OCI-LY7 (cell line): ENCODE measurements at regions not wholly inside any gene's neighbourhood (a gene's known extent, or its start where the extent isn't known, plus 50 kb on each side); places are given as distances from the start of the nearest gene placed in this dataset.

Source experiments
- BruUV-seq: library from RNA; stranded (reverse); fragments of 400-500 nt; replicated peaks from 2 replicates; lab custom pipeline; 2021; lab: Mats Ljungman, UMichigan
- CTCF ChIA-PET: fragments of 300-600 bp; sonication (Branson Sonifier 250); formaldehyde crosslinking; loops from one replicate; lab custom pipeline; 2022; ENCODE audit warnings: antibody characterized with exemption; ENCODE audit not compliant: unreplicated experiment; lab: Charles Lee
- POLR2A ChIA-PET: fragments of 300-600 bp; sonication (Branson Sonifier 250); formaldehyde crosslinking; loops from one replicate; lab custom pipeline; 2022; ENCODE audit warnings: antibody characterized with exemption; lab: Charles Lee
- DNase-seq: peaks from one replicate; pipeline ENCODE4 v3.0.0-alpha.2; 2015; ENCODE audit warnings: low spot score
- H2AFZ ChIP-seq: fragments of 200-600 bp; sonication (generic), shearing (Covaris generic); 2 replicates; pipeline ENCODE4 v1.6.1; 2014; ENCODE audit warnings: mild to moderate bottlenecking, antibody characterized with exemption, low read length, moderate library complexity
- H3K27ac ChIP-seq: fragments of 200-600 bp; sonication (generic); 2 replicates; pipeline ENCODE4 v1.5.1; 2014; ENCODE audit warnings: mixed run types, low read depth, mild to moderate bottlenecking, moderate library complexity, low read length, inconsistent platforms; ENCODE audit not compliant: poor library complexity, severe bottlenecking
- H3K36me3 ChIP-seq: fragments of 200-600 bp; sonication (generic); 2 replicates; pipeline ENCODE4 v1.6.1; 2014; ENCODE audit warnings: mild to moderate bottlenecking, antibody characterized with exemption, low read length, moderate library complexity, mixed read lengths; ENCODE audit not compliant: insufficient read depth
- H3K4me1 ChIP-seq: fragments of 200-600 bp; sonication (generic); 2 replicates; pipeline ENCODE4 v1.5.1; 2014; ENCODE audit warnings: mild to moderate bottlenecking, low read length; ENCODE audit not compliant: insufficient read depth, poor library complexity, severe bottlenecking
- H3K4me2 ChIP-seq: fragments of 200-600 bp; sonication (generic); 2 replicates; pipeline ENCODE4 v1.6.1; 2014; ENCODE audit warnings: mild to moderate bottlenecking, low read length
- H3K4me3 ChIP-seq: fragments of 200-600 bp; sonication (generic); 2 replicates; pipeline ENCODE4 v1.5.1; 2014; ENCODE audit warnings: mild to moderate bottlenecking, low read depth, low read length; ENCODE audit not compliant: poor library complexity, severe bottlenecking
- H3K79me2 ChIP-seq: fragments of 200-600 bp; sonication (generic); 2 replicates; pipeline ENCODE4 v1.6.1; 2016; ENCODE audit warnings: low read depth, mild to moderate bottlenecking, low read length, moderate library complexity, mixed read lengths; ENCODE audit not compliant: insufficient read depth
- H3K9me2 ChIP-seq: fragments of 200-600 bp; sonication (generic); 2 replicates; pipeline ENCODE4 v1.6.1; 2016; ENCODE audit warnings: mild to moderate bottlenecking, low read length, mixed read lengths; ENCODE audit not compliant: insufficient read depth
- H3K9me3 ChIP-seq: fragments of 200-600 bp; sonication (generic); 2 replicates; pipeline ENCODE4 v1.6.1; 2014; ENCODE audit warnings: mild to moderate bottlenecking, mixed run types, low read length, mixed read lengths
- H4K20me1 ChIP-seq: fragments of 200-600 bp; sonication (generic); 2 replicates; pipeline ENCODE4 v1.6.1; 2014; ENCODE audit warnings: mild to moderate bottlenecking, antibody characterized with exemption, low read length, moderate library complexity, mixed read lengths; ENCODE audit not compliant: insufficient read depth
- CTCF ChIP-seq: fragments of 200-600 bp; sonication (generic); conservative IDR thresholded peaks from 2 replicates; pipeline ENCODE4 v1.5.1; 2014; ENCODE audit warnings: mild to moderate bottlenecking, antibody characterized with exemption, low read length, moderate library complexity, mixed read lengths
- EZH2phosphoT487 ChIP-seq: fragments of 200-600 bp; sonication (generic); IDR thresholded peaks from 2 replicates; pipeline ENCODE4 v1.6.1; 2018; ENCODE audit warnings: low read depth, borderline replicate concordance, mild to moderate bottlenecking, mixed run types, antibody characterized with exemption, low read length, moderate library complexity, mixed read lengths
- intact Hi-C: fragments of 100-400 bp; cut with micrococcal nuclease; formaldehyde crosslinking; loops from one replicate; pipeline ENCODE4 v1.10.0; 2022; ENCODE audit not compliant: unreplicated experiment

GRCh38 chr7:16954321-16954720 lies 72.5 kb upstream of the AGR3 start:
- H2AFZ ChIP-seq = no peak overlapping the region
- no peaks in the 10 kb centered on the region for H3K9me2 ChIP-seq
- BruUV-seq = no TSS peak
- no peak overlapping the region for H3K4me2 ChIP-seq
- DNase-seq = no peak
- ChIA-PET CTCF (no interaction called here), POLR2A (no interaction called here)
- H3K27ac ChIP-seq = no peak overlapping the region
- H4K20me1 ChIP-seq = no peaks in the 10 kb centered on the region
- no peaks in the 10 kb centered on the region for H3K9me3 ChIP-seq
- no peak overlapping the region for H3K4me3 ChIP-seq
- H3K79me2 ChIP-seq = no peaks in the 10 kb centered on the region
- intact Hi-C loops = no loop called here
- no peaks in the 10 kb centered on the region for H3K36me3 ChIP-seq
- TF ChIP-seq EZH2phosphoT487 (no peak), CTCF (no peak)
- H3K4me1 ChIP-seq = no peaks in the 10 kb centered on the region

- H3K79me2 ChIP-seq = no peaks in the 10 kb centered on the region
- no peak for DNase-seq
- POLR2A ChIA-PET = interaction anchor here (0.6 kb wide), 2 partner anchors 145 to 1136 kb away, joined by 4 read pairs; no protein-coding TSS in a partner anchor
- TF ChIP-seq CTCF (no peak), EZH2phosphoT487 (no peak)
- H4K20me1 ChIP-seq = no peaks in the 10 kb centered on the region
- no peak overlapping the region for H3K4me3 ChIP-seq
- H3K9me3 ChIP-seq = no peaks in the 10 kb centered on the region
- BruUV-seq = no TSS peak
- intact Hi-C loops = no loop called here
- no peaks in the 10 kb centered on the region for H3K4me1 ChIP-seq
- no peak overlapping the region for H3K4me2 ChIP-seq
- H2AFZ ChIP-seq = no peak overlapping the region
- H3K9me2 ChIP-seq = no peaks in the 10 kb centered on the region
- H3K36me3 ChIP-seq = no peaks in the 10 kb centered on the region
- CTCF ChIA-PET = no interaction called here
- no peak overlapping the region for H3K27ac ChIP-seq
Observed at GRCh38 chr7:16958724-16959123, 76.9 kb upstream of the AGR3 start.

GRCh38 chr7:16960337-16960965 lies 78.7 kb upstream of the AGR3 start:
- no peak for DNase-seq
- no peak overlapping the region for H3K4me3 ChIP-seq
- intact Hi-C loops = no loop called here
- H3K9me2 ChIP-seq = no peaks in the 10 kb centered on the region
- CTCF ChIA-PET = no interaction called here
- no peak overlapping the region for H2AFZ ChIP-seq
- H3K4me1 ChIP-seq = no peaks in the 10 kb centered on the region
- H3K36me3 ChIP-seq = no peaks in the 10 kb centered on the region
- no peaks in the 10 kb centered on the region for H3K9me3 ChIP-seq
- H3K79me2 ChIP-seq = no peaks in the 10 kb centered on the region
- H3K4me2 ChIP-seq = no peak overlapping the region
- POLR2A ChIA-PET = interaction anchor here (0.6 to 1.1 kb wide), 3 partner anchors 10 to 777 kb away, joined by 3 to 5 read pairs (median 4); no protein-coding TSS in a partner anchor
- TF ChIP-seq EZH2phosphoT487 (no peak), CTCF (no peak)
- no peaks in the 10 kb centered on the region for H4K20me1 ChIP-seq
- no TSS peak for BruUV-seq
- no peak overlapping the region for H3K27ac ChIP-seq
